ENCODE measurements at regions not wholly inside any gene's neighbourhood (a gene's known extent, or its start where the extent isn't known, plus 50 kb on each side); places are given as distances from the start of the nearest gene placed in this dataset.

- no peaks in the 10 kb centered on the region for H3K4me1 ChIP-seq (ENCODE audit: insufficient read depth, low read length, poor library complexity, severe bottlenecking)
- H3K9ac ChIP-seq (ENCODE audit: low read depth, low read length, poor library complexity, severe bottlenecking): no peak overlapping the region
- no peaks in the 10 kb centered on the region for H3F3A ChIP-seq (ENCODE audit: low read depth)
- H3K9me2 ChIP-seq (replicated peaks; ENCODE audit: low read depth, low read length): no peaks in the 10 kb centered on the region
- H2AFZ ChIP-seq (ENCODE audit: low read length): no peak overlapping the region
- no peak overlapping the region for H3K4me2 ChIP-seq (ENCODE audit: low read depth, low read length, poor library complexity, severe bottlenecking)
- H3K4me3 ChIP-seq (ENCODE audit: low read length, poor library complexity, severe bottlenecking): no peak overlapping the region
- H3K27me3 ChIP-seq (ENCODE audit: insufficient read depth, low read length, poor library complexity, severe bottlenecking): no peaks in the 10 kb centered on the region
- H4K20me1 ChIP-seq (ENCODE audit: insufficient read depth, low read length, poor library complexity, severe bottlenecking): no peaks in the 10 kb centered on the region
- no peak for TF ChIP-seq EZH2phosphoT487 (IDR thresholded peaks at IDR 0.05; ENCODE audit: borderline replicate concordance)
- TF ChIP-seq, protein P1, sequence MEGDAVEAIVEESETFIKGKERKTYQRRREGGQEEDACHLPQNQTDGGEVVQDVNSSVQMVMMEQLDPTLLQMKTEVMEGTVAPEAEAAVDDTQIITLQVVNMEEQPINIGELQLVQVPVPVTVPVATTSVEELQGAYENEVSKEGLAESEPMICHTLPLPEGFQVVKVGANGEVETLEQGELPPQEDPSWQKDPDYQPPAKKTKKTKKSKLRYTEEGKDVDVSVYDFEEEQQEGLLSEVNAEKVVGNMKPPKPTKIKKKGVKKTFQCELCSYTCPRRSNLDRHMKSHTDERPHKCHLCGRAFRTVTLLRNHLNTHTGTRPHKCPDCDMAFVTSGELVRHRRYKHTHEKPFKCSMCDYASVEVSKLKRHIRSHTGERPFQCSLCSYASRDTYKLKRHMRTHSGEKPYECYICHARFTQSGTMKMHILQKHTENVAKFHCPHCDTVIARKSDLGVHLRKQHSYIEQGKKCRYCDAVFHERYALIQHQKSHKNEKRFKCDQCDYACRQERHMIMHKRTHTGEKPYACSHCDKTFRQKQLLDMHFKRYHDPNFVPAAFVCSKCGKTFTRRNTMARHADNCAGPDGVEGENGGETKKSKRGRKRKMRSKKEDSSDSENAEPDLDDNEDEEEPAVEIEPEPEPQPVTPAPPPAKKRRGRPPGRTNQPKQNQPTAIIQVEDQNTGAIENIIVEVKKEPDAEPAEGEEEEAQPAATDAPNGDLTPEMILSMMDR (conservative IDR thresholded peaks at IDR 0.05; ENCODE audit: low read length): no peak
- H3K79me2 ChIP-seq (ENCODE audit: insufficient read depth, low read length): no peaks in the 10 kb centered on the region
- H3K36me3 ChIP-seq (ENCODE audit: insufficient read depth, low read length): no peaks in the 10 kb centered on the region
- no peaks in the 10 kb centered on the region for H3K9me3 ChIP-seq (ENCODE audit: insufficient read depth, low read depth, low read length)
These were observed 108.5 kb upstream of the PLXNC1 start for GRCh38 chr12:94039914-94040313.

DNA sequence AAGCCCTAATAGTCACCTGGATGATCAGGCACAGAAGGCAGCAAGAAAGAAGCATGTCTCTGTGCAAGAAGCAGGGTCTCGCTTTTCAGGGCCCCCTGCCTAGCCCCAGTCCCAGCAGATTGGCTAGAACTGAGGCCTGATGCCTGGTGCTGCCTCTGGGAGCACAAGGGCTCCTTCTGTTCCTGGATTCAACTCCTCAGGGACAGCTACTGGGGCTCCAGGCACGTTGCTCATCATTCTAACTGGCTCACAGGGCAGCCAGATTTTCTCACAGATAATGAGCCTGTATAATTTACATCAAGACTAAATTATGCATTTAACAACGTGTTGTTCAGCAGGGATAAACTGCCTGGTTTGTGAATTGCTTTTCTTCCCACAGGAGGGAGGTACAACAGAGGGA is 106.5 kb upstream of the PLXNC1 start:
- Histone ChIP-seq H3K4me3 (ENCODE audit: low read length, poor library complexity, severe bottlenecking) (no peak overlapping the region), H3K9ac (ENCODE audit: low read depth, low read length, poor library complexity, severe bottlenecking) (no peak overlapping the region), H4K20me1 (ENCODE audit: insufficient read depth, low read length, poor library complexity, severe bottlenecking) (no peaks in the 10 kb centered on the region), H3K9me2 (replicated peaks; ENCODE audit: low read depth, low read length) (no peaks in the 10 kb centered on the region), H3K9me3 (ENCODE audit: insufficient read depth, low read depth, low read length) (no peaks in the 10 kb centered on the region), H3K27me3 (ENCODE audit: insufficient read depth, low read length, poor library complexity, severe bottlenecking) (no peaks in the 10 kb centered on the region), H3F3A (ENCODE audit: low read depth) (no peaks in the 10 kb centered on the region), H3K79me2 (ENCODE audit: insufficient read depth, low read length) (no peaks in the 10 kb centered on the region), H2AFZ (ENCODE audit: low read length) (no peak overlapping the region), H3K4me1 (ENCODE audit: insufficient read depth, low read length, poor library complexity, severe bottlenecking) (no peaks in the 10 kb centered on the region), H3K36me3 (ENCODE audit: insufficient read depth, low read length) (no peaks in the 10 kb centered on the region), H3K4me2 (ENCODE audit: low read depth, low read length, poor library complexity, severe bottlenecking) (no peak overlapping the region)
- TF ChIP-seq EZH2phosphoT487 (IDR thresholded peaks at IDR 0.05; ENCODE audit: borderline replicate concordance): no peak
- TF ChIP-seq, protein P1 (conservative IDR thresholded peaks at IDR 0.05; ENCODE audit: low read length): no peak

DNA sequence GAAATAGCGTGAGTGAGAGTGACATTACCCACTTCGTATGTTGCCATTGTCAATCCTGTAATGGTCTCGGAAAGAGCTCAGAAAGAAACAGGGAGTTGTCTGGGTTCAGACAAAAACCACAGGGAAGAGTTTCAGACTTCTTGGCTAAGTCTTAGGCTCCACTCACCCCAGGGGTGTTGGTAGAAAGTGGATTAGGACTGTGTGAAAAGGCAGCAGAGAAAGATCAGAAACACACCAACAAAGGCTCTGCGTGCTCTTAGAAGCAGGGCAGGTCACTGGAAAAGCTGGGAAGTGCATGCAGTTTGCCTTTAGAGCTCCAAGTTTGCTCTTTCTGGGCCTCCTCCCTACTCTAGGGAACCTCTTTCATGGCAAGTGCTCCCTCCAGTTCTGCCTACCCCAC is 106.1 kb upstream of the PLXNC1 start:
- no peaks in the 10 kb centered on the region for H3K4me1 ChIP-seq (ENCODE audit: insufficient read depth, low read length, poor library complexity, severe bottlenecking)
- no peaks in the 10 kb centered on the region for H3F3A ChIP-seq (ENCODE audit: low read depth)
- TF ChIP-seq, protein P1 (conservative IDR thresholded peaks at IDR 0.05; ENCODE audit: low read length): no peak
- TF ChIP-seq EZH2phosphoT487 (IDR thresholded peaks at IDR 0.05; ENCODE audit: borderline replicate concordance): no peak
- H3K27me3 ChIP-seq (ENCODE audit: insufficient read depth, low read length, poor library complexity, severe bottlenecking): no peaks in the 10 kb centered on the region
- no peak overlapping the region for H3K4me3 ChIP-seq (ENCODE audit: low read length, poor library complexity, severe bottlenecking)
- no peaks in the 10 kb centered on the region for H3K79me2 ChIP-seq (ENCODE audit: insufficient read depth, low read length)
- H4K20me1 ChIP-seq (ENCODE audit: insufficient read depth, low read length, poor library complexity, severe bottlenecking): no peaks in the 10 kb centered on the region
- H3K9me2 ChIP-seq (replicated peaks; ENCODE audit: low read depth, low read length): no peaks in the 10 kb centered on the region
- no peaks in the 10 kb centered on the region for H3K9me3 ChIP-seq (ENCODE audit: insufficient read depth, low read depth, low read length)
- no peaks in the 10 kb centered on the region for H3K36me3 ChIP-seq (ENCODE audit: insufficient read depth, low read length)
- H3K4me2 ChIP-seq (ENCODE audit: low read depth, low read length, poor library complexity, severe bottlenecking): no peak overlapping the region
- no peak overlapping the region for H2AFZ ChIP-seq (ENCODE audit: low read length)
- H3K9ac ChIP-seq (ENCODE audit: low read depth, low read length, poor library complexity, severe bottlenecking): no peak overlapping the region

All from Loucy (cell line).